Ovary (tissue), 3 donors: ENCODE measurements at regions not wholly inside any gene's neighbourhood (a gene's known extent, or its start where the extent isn't known, plus 50 kb on each side); places are given as distances from the start of the nearest gene placed in this dataset.

ENCODE experiments used
- CTCF ChIP-seq, 3 donors: fragments of 450-650 bp in 2 of 3; fragments of 200-600 bp in 1 of 3; IDR thresholded peaks; one replicate each; pipeline versions ENCODE4 v1.5.1 to v1.8.0; 2016 to 2022; ENCODE audit warnings: antibody characterized with exemption in 3 of 3, mild to moderate bottlenecking in 1 of 3
- EP300 ChIP-seq: sonication (generic); formaldehyde crosslinking; IDR thresholded peaks from one replicate; pipeline ENCODE4 v1.6.1; 2017; ENCODE audit warnings: antibody characterized with exemption
- POLR2A ChIP-seq: fragments of 450-650 bp; IDR thresholded peaks from one replicate; pipeline ENCODE4 v1.6.1; 2017; ENCODE audit warnings: antibody characterized with exemption, mild to moderate bottlenecking, moderate library complexity
- donor health status: DM: no; HTN: no; CAD: no.

GRCh38 chr2:36267194-36267593, 88.4 kb upstream of the CRIM1 start:
- TF ChIP-seq CTCF (IDR thresholded peaks at IDR 0.05) = no peak
- TF ChIP-seq POLR2A = no peak
- no peak for TF ChIP-seq EP300
